HG02943 (cell line): ENCODE measurements at regions not wholly inside any gene's neighbourhood (a gene's known extent, or its start where the extent isn't known, plus 50 kb on each side); places are given as distances from the start of the nearest gene placed in this dataset.
"Not testable (repeated sequence)": the region's sequence is repeated elsewhere in the genome, so short reads cannot be mapped to it uniquely, and the experiment has no call there.

ENCODE experiments used
- ATAC-seq: cut with Tn5 transposase; IDR thresholded peaks from one replicate; pipeline ENCODE4 v1.9.1; 2021; ENCODE audit warnings: mild to moderate bottlenecking, low read depth, moderate library complexity; ENCODE audit not compliant: unreplicated experiment

DNA sequence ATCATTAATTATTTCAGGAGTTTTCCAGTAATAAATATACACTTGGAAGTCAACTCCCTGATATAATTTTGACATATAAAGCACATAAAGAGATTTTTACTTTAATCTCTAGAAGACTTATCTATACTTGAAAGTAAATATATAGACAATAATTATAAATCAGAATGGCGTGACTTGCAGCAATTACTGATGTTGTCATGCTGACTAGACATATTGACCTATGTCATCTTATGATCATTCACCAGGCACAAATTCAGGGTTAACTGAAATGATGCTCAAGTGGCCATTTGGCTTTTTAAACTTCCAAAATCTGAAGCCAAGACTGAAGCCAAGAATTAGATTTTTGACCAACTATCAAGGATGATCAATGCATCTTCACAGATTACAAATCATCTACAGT is 192.2 kb downstream of the MCHR2 start:
- no peak for ATAC-seq

- ATAC-seq: no peak
Measured at GRCh38 chr6:99802396-99803031, 191.5 kb downstream of the MCHR2 start.

DNA sequence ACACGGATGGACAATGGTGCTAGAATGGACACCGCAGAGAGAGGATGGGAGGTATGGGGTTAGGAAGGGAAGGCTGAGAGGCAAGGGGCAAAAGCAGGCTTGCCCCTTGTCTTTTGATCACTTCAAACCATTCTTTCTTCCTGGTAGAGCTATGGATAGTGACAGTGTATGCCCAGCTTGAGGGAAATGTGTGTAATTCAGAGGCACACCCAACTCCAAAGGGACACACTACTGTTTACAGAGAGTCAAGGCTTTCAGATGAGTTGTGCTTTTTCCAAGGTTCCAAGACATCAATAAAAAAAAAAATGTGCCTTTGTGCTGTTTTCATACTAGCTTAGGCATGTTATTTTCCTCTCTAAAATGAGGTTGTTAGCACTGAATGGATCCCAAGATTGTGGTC is 185.0 kb downstream of the MCHR2 start:
- ATAC-seq: no peak

DNA sequence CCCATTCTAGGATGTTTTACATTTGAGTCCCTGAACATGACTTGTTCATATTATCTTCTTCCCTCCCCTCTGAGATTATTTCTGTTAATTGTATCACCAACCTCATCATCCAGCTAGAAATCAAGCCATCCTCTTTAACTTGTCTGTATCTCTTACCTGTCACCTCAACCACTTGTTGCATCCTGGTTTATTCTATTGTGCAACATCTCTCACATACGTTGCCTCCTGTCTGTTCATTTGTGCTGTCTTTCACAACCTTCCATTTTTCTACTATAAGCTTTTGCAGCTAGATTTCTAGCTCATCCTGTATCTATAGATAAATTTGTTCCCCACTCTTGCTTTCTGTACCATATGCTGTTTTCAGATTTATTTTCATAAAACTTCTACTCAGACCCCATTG is 183.7 kb downstream of the MCHR2 start:
- no peak for ATAC-seq

GRCh38 chr6:99810942-99811620 is 182.9 kb downstream of the MCHR2 start:
- ATAC-seq: no peak

- ATAC-seq: no peak
Measured at GRCh38 chr6:99811636-99812035, 182.4 kb downstream of the MCHR2 start.

DNA sequence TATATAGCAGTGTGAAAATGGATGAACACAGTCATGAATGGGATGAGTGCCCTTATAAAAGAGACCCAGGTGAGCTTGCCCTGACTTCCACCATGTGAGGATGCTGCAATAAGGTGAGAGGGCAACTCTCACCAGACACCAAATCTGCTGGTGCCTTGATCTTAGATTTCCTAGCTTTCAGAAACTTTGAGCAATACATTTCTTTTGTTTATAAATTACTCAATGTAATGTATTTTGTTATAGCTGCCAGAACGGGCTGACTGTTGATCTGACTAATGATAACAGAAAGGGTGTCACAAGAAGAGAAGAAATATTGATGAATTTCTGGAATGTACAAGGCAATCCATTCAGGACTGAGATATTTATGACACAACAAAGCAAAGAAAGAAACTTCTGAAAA is 180.5 kb downstream of the MCHR2 start:
- ATAC-seq: no peak

DNA sequence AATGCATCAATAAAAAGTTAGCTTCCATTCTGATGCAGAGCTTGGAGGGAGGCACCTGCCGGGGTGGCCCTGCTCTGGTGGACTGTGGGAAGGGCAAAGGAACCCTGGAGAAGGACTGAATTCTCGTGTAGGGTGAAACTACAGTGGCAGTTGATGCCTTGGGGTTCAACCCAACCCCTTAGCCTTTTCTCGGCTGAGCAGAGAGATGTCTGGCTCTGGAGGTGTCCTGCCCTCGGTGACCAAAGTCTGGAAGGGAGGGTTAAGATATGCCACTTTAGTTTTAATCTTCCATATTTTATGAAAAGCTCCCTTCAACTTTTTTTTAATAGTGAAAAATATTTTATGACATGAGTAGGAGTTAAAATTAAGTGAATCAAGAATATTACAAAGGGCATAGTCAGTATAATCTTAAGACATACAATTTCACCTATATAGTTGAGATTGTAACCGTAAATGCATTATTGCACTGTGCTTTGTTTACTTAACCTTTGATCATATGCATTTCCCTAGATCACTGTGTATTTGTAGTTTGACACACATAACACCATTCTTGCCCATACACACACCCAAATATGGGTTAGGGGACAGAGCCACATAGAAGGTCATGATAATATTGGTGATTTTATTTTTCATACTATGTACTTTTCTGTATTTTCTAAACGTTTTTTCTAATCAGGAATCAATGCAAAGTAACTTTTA is 179.6 kb downstream of the MCHR2 start:
- ATAC-seq: no peak

DNA sequence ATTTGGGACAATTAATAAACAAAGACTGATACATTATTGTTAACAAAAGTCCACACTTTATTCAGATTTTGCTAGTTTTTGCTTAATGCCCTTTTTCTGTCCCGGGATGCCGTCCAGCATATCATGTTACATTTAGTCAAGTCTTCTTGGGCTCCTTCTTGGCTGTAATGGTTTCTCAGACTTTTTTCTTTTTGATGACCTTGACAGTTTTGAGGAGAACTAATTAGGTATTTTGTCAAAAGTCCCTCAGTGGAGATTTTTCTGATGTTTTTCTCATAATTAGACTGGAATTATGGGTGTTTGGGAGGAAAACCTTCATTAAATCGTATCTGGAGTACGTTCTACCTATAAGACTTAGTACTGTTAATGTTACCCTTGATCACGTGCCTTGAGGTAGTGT is 177.2 kb downstream of the MCHR2 start:
- ATAC-seq: no peak

- ATAC-seq: no peak
Measured at GRCh38 chr6:99818161-99818560, 175.9 kb downstream of the MCHR2 start.

DNA sequence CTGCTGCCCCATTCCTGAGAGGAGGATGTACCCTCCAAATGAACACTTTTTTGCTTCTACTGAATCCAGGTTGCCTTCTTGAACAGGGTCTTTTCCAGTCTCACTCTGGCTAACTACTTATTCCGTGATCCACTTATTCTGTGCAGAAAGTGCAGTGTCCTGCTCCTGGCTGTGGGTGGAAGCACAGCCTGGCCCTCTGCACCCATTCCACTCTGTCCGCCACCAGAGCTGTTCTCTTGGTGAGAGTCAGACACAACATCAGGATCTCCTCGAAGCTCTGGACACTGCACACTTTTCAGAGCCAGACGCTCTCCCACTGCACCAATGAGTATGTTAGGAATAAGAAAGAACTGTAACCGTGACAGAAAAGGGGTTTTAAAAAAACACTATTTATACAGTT is 174.2 kb downstream of the MCHR2 start:
- no peak for ATAC-seq

DNA sequence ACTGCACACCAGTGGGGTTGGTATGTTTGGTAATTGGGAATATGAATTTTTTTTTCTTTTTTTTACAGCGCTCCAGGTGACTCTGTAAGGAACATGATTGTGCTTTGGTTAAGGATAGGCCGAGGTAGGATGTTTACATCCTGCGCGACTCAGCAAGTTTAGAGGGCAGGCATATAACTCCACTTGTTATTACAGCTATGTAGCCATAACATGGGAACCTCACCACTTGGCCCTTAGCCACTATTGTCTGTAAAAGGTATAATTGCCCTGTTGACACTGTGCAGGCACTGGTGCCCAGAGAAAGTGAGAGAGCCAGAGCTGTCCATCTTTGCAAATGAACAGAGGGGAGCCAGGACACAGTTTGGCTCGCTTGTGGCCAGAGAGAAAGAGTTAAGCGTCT is 172.9 kb downstream of the MCHR2 start:
- no peak for ATAC-seq

DNA sequence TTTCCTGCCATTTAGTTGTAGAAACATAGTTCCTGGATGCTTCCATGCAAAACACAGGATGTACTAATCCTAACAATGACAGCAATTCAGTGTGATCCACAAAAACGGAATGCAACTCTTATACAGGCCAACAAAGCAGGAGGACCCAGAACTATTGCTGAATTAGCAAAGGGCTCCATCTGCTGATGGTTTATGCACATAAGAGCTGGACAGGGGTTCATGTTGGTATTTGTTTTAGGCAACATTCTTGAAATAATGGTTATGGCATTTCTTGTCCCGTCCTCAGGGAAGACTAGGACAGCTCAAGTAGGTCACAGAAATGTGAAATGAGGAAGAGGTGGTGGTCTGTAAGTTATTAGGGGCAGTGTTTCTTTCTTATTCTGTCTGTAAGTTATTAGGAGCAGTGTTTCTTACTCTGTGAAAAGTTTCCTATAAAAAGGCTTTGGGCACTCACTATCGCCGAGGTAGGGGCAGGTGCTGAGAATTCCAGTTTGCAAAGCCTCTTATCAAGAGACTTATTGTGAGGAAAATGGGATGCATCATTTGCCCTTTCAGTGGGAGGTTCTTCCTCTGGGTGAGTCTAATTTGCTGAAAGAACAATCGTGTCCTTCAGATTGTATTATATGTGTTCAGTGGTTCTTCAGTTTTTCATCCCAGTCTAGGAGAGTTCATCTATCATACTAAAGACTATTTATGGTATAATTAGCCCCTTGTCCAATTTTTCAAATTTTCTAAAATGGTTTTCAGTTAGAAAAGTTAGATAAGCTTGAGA is 171.1 kb downstream of the MCHR2 start:
- ATAC-seq: no peak

- not testable (repeated sequence) for ATAC-seq
Measured at GRCh38 chr6:99823513-99824235, 170.3 kb downstream of the MCHR2 start.

GRCh38 chr6:99833034-99833433 is 161.0 kb downstream of the MCHR2 start:
- no peak for ATAC-seq

DNA sequence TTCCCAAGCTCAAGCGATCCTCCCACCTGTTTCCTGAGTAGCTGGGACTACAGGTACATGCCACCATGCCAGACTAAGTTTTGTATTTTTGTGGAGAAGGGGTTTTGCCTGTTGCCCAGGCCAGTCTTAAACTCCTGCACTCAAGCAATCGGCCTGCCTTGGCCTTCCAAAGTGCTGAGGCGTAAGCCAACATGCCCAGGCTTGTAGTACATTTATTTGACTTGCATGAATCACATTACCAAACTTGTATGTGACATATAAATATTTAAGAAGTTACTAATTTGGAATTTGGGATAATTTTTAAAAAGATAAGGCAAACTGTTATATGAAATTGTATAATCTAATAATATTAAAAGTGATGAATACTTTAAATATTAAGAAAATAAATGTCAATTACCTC is 157.6 kb downstream of the MCHR2 start:
- ATAC-seq: no peak

DNA sequence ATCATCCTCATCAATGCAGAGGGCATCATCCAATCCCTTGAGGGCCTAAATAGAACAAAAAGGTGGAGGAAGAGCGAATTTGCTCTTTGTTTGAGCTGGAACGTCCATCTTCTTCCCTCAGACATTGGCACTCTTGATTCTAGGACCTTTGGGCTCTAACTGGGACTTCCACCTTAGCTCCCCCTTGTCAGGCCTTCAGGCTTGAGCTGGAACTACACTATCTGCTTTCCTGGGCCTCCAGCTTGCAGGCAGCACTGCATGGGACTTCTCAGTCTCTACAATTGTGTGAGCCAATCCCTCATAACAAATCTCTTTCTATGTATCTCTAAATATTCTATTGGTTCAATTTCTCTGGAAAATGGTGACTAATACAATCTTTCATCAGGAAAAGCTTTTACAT is 155.4 kb downstream of the MCHR2 start:
- ATAC-seq: no peak

DNA sequence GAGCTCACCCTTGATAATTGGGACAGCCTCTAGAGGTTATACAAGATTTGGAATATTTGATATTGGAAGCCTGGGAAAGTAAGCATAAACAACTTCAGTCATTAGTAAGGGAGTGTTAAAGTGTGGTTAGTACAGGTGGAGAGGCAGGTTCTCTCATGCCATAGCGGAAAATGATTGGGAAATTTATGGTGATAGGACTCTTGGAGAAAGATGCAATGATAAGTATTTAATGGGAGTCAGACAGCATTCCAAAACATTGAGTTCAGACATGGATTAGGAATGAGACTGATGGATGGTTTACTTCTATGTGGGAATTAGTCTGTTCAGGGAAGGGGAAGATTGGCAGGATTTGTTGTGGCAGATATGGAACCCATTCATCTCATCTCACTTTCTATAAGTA is 152.7 kb downstream of the MCHR2 start:
- no peak for ATAC-seq

DNA sequence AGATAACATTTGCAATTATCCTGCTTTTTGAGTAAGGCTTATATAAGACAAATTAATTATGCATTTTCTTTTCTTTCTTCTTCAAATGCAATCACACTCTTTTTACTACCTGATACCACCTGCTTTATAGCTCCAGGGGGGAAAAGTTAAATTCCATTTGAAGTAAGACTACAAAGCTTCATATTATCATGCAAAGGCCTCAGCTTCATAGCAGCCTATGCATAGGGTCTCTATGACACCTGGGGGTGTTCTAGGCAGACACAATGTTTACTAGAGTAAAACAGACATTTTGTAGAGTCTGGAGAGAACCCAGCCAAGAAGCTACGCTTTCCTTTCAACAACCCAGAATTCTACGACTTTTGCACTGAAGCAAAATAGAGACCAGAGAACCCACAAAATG is 148.0 kb downstream of the MCHR2 start:
- no peak for ATAC-seq

DNA sequence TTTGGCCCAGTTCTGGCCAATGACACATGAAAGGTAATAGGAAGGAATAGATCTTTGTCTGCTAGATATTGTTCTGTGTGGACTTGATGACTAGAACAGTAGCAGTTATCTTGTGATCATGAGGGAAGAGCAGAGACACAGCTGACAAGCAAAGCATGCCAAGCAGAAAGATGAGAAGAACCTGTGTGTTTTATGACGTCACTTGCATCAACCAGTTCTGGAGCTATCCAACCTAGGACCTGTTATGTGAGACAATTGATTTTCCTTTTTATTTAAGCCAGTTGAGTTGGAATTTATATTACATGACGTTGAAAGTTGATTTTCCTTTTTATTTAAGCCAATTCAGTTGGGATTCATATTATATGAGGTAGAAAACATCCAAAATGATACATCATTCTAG is 143.2 kb downstream of the MCHR2 start:
- no peak for ATAC-seq

- no peak for ATAC-seq
Measured at GRCh38 chr6:99852031-99852430, 142.0 kb downstream of the MCHR2 start.
